HEK293T (cell line): ENCODE measurements at regions not wholly inside any gene's neighbourhood (a gene's known extent, or its start where the extent isn't known, plus 50 kb on each side); places are given as distances from the start of the nearest gene placed in this dataset.

Source experiments
- BHLHE40 ChIP-seq: fragments of 450-650 bp; IDR thresholded peaks from 2 replicates; pipeline ENCODE4 v1.6.1; 2016; ENCODE audit warnings: mild to moderate bottlenecking, moderate library complexity, borderline replicate concordance
- CTBP1 ChIP-seq: fragments of 450-650 bp; IDR thresholded peaks from 2 replicates; pipeline ENCODE4 v1.6.1; 2016; ENCODE audit warnings: borderline replicate concordance
- ELF4 ChIP-seq: fragments of 450-650 bp; IDR thresholded peaks from 2 replicates; pipeline ENCODE4 v1.6.1; 2017; ENCODE audit warnings: antibody characterized with exemption
- FOXA1 ChIP-seq: fragments of 450-650 bp; IDR thresholded peaks from 2 replicates; pipeline ENCODE4 v1.6.1; 2016; ENCODE audit warnings: mild to moderate bottlenecking
- FOXM1 ChIP-seq: fragments of 450-650 bp; IDR thresholded peaks from 2 replicates; pipeline ENCODE4 v1.6.1; 2017; ENCODE audit warnings: mild to moderate bottlenecking, borderline replicate concordance
- HDGF ChIP-seq: fragments of 450-650 bp; IDR thresholded peaks from 2 replicates; pipeline ENCODE4 v1.6.1; 2017; ENCODE audit warnings: antibody characterized with exemption, borderline replicate concordance
- L3MBTL2 ChIP-seq: fragments of 450-650 bp; conservative IDR thresholded peaks from 2 replicates; pipeline ENCODE4 v1.6.1; 2016; ENCODE audit warnings: mild to moderate bottlenecking
- LEF1 ChIP-seq: fragments of 450-650 bp; IDR thresholded peaks from 2 replicates; pipeline ENCODE4 v1.6.1; 2017; ENCODE audit warnings: mild to moderate bottlenecking, borderline replicate concordance
- PKNOX1 ChIP-seq: fragments of 450-650 bp; IDR thresholded peaks from 2 replicates; pipeline ENCODE4 v1.6.1; 2016
- SP1 ChIP-seq: fragments of 450-650 bp; IDR thresholded peaks from 2 replicates; pipeline ENCODE4 v1.6.1; 2017
- TARDBP ChIP-seq: fragments of 450-650 bp; IDR thresholded peaks from 2 replicates; pipeline ENCODE4 v1.6.1; 2016

- TF ChIP-seq FOXM1: no peak
- no peak for TF ChIP-seq SP1
- TF ChIP-seq CTBP1: no peak
- TF ChIP-seq TARDBP: no peak
- TF ChIP-seq FOXA1: no peak
- no peak for TF ChIP-seq ELF4
- TF ChIP-seq BHLHE40: no peak
- TF ChIP-seq PKNOX1: no peak
- no peak for TF ChIP-seq LEF1
- TF ChIP-seq HDGF: no peak
- no peak for TF ChIP-seq L3MBTL2
These were observed 113.7 kb downstream of the RNASET2 start for GRCh38 chr6:166842607-166843006.
